CD4-positive, alpha-beta T cell (primary cell): ENCODE measurements at regions not wholly inside any gene's neighbourhood (a gene's known extent, or its start where the extent isn't known, plus 50 kb on each side); places are given as distances from the start of the nearest gene placed in this dataset.

Source experiments
- ATAC-seq: fragments of 200-7000 bp; cut with Tn5 transposase; one replicate; pipeline ENCODE4 v1.10.0; 2022; ENCODE audit warnings: mild to moderate bottlenecking; ENCODE audit not compliant: poor library complexity
- CTCF ChIA-PET: fragments of 350-600 bp; sonication (Branson Sonifier 250); formaldehyde crosslinking; loops from one replicate; lab custom pipeline; 2021; ENCODE audit warnings: antibody characterized with exemption, inconsistent platforms; lab: Charles Lee
- POLR2A ChIA-PET: fragments of 350-600 bp; sonication (Branson Sonifier 250); formaldehyde crosslinking; loops from one replicate; lab custom pipeline; 2021; ENCODE audit warnings: antibody characterized with exemption, inconsistent platforms; lab: Charles Lee
- DNase-seq, 14 experiments: peaks; one replicate each; pipeline ENCODE4 v3.0.0-alpha.2; 2013 to 2020; ENCODE audit warnings: mixed read lengths in 2 of 14
- H3K27ac ChIP-seq, 2 donors: one replicate each; pipeline versions ENCODE4 v1.5.1 to v1.7.0; 2013; ENCODE audit warnings: low read length in 2 of 2, low read depth in 1 of 2, mild to moderate bottlenecking in 1 of 2
- H3K27me3 ChIP-seq, 2 experiments: 1 replicate in 1 of 2; 2 replicates in 1 of 2; pipeline versions ENCODE4 v1.6.1 to v1.7.0; 2013; ENCODE audit warnings: low read length in 2 of 2, control low read depth in 1 of 2, mild to moderate bottlenecking in 1 of 2, moderate library complexity in 1 of 2; ENCODE audit not compliant: insufficient read depth in 2 of 2, control insufficient read depth in 1 of 2
- H3K36me3 ChIP-seq: one replicate; pipeline ENCODE4 v1.6.1; 2013; ENCODE audit warnings: low read length, control low read depth; ENCODE audit not compliant: insufficient read depth
- H3K4me1 ChIP-seq: one replicate; pipeline ENCODE4 v1.6.1; 2013; ENCODE audit warnings: low read length, control low read depth; ENCODE audit not compliant: insufficient read depth
- H3K4me3 ChIP-seq: one replicate; pipeline ENCODE4 v1.5.1; 2013; ENCODE audit warnings: mild to moderate bottlenecking, low read length, moderate library complexity
- H3K9me3 ChIP-seq, 2 experiments: 1 replicate in 1 of 2; 2 replicates in 1 of 2; pipeline versions ENCODE4 v1.6.1 to v1.7.0; 2013; ENCODE audit warnings: low read length in 2 of 2, mild to moderate bottlenecking in 2 of 2, control low read depth in 1 of 2, moderate library complexity in 1 of 2; ENCODE audit not compliant: control insufficient read depth in 1 of 2, insufficient read depth in 1 of 2
- H3K27ac Mint-ChIP-seq: one replicate; pipeline ENCODE4 v1.8.0; 2020; ENCODE audit warnings: mixed read lengths
- H3K27me3 Mint-ChIP-seq: one replicate; pipeline ENCODE4 v1.8.0; 2021; ENCODE audit warnings: mixed read lengths
- H3K36me3 Mint-ChIP-seq: one replicate; pipeline ENCODE4 v1.8.0; 2021; ENCODE audit warnings: low read depth, mixed read lengths
- H3K4me1 Mint-ChIP-seq: one replicate; pipeline ENCODE4 v1.8.0; 2021; ENCODE audit warnings: low read depth, mixed read lengths
- H3K4me3 Mint-ChIP-seq: one replicate; pipeline ENCODE4 v1.8.0; 2020; ENCODE audit warnings: mild to moderate bottlenecking, mixed read lengths
- H3K9me3 Mint-ChIP-seq: one replicate; pipeline ENCODE4 v1.8.0; 2020; ENCODE audit warnings: mixed read lengths
- CTCF ChIP-seq: fragments of 200-600 bp; IDR thresholded peaks from one replicate; pipeline ENCODE4 v1.8.0; 2022; ENCODE audit warnings: antibody characterized with exemption, mild to moderate bottlenecking
- intact Hi-C, 2 experiments: fragments of 100-400 bp; cut with DNase I in 1 of 2; cut with micrococcal nuclease in 1 of 2; formaldehyde crosslinking; loops; one replicate each; pipeline versions ENCODE4 v1.15.1 to v1.9.0; 2023 to 2025; cut with DNase I, micrococcal nuclease

GRCh38 chr11:39435641-39436040 is 2023.8 kb downstream of the LRRC4C start:
- H3K4me3 ChIP-seq: no peak overlapping the region
- ChIA-PET CTCF (no interaction called here), POLR2A (no interaction called here)
- no peak for DNase-seq
- Mint-ChIP-seq H3K27ac (no peak overlapping the region), H3K4me1 (no peaks in the 10 kb centered on the region), H3K36me3 (no peaks in the 10 kb centered on the region), H3K4me3 (no peak overlapping the region), H3K9me3 (peaks cover 9% of the 10 kb centered on the region), H3K27me3 (no peaks in the 10 kb centered on the region)
- intact Hi-C loops: loop anchor here in 1 of 2 experiments (10.0 kb wide), 1 partner anchor 59 kb away; no protein-coding TSS in a partner anchor
- H3K4me1 ChIP-seq: no peaks in the 10 kb centered on the region
- H3K36me3 ChIP-seq: no peaks in the 10 kb centered on the region
- no peak overlapping the region for H3K27ac ChIP-seq
- TF ChIP-seq CTCF: no peak
- no peaks in the 10 kb centered on the region for H3K27me3 ChIP-seq
- H3K9me3 ChIP-seq: peaks cover 0 to 4% of the 10 kb centered on the region in 2 experiments
- no peak for ATAC-seq

GRCh38 chr11:39434466-39434865 is 2025.0 kb downstream of the LRRC4C start:
- DNase-seq (no peak), ATAC-seq (no peak)
- Mint-ChIP-seq H3K27ac (no peak overlapping the region), H3K27me3 (no peaks in the 10 kb centered on the region), H3K4me1 (no peaks in the 10 kb centered on the region), H3K4me3 (no peak overlapping the region), H3K36me3 (no peaks in the 10 kb centered on the region), H3K9me3 (peaks cover 9% of the 10 kb centered on the region)
- Histone ChIP-seq H3K9me3 (peaks cover 0 to 4% of the 10 kb centered on the region in 2 experiments), H3K36me3 (no peaks in the 10 kb centered on the region), H3K4me1 (no peaks in the 10 kb centered on the region), H3K4me3 (no peak overlapping the region), H3K27ac (no peak overlapping the region), H3K27me3 (no peaks in the 10 kb centered on the region)
- intact Hi-C loops: loop anchor here in 1 of 2 experiments (10.0 kb wide), 1 partner anchor 60 kb away; no protein-coding TSS in a partner anchor
- no peak for TF ChIP-seq CTCF
- ChIA-PET POLR2A (no interaction called here), CTCF (no interaction called here)

GRCh38 chr11:39432929-39433328 is 2026.5 kb downstream of the LRRC4C start:
- no peak for TF ChIP-seq CTCF
- ChIA-PET CTCF (no interaction called here), POLR2A (no interaction called here)
- Histone ChIP-seq H3K9me3 (peaks cover 0 to 4% of the 10 kb centered on the region in 2 experiments), H3K27ac (no peak overlapping the region), H3K27me3 (no peaks in the 10 kb centered on the region), H3K4me3 (no peak overlapping the region), H3K4me1 (no peaks in the 10 kb centered on the region), H3K36me3 (no peaks in the 10 kb centered on the region)
- no peak overlapping the region for H3K4me3 Mint-ChIP-seq
- no peaks in the 10 kb centered on the region for H3K36me3 Mint-ChIP-seq
- no peak for ATAC-seq
- H3K4me1 Mint-ChIP-seq: no peaks in the 10 kb centered on the region
- H3K9me3 Mint-ChIP-seq: peaks cover 2% of the 10 kb centered on the region
- H3K27ac Mint-ChIP-seq: no peak overlapping the region
- intact Hi-C loops: loop anchor here in 1 of 2 experiments (10.0 kb wide), 1 partner anchor 62 kb away; no protein-coding TSS in a partner anchor
- DNase-seq: no peak
- H3K27me3 Mint-ChIP-seq: no peaks in the 10 kb centered on the region
